ENCODE measurements at regions not wholly inside any gene's neighbourhood (a gene's known extent, or its start where the extent isn't known, plus 50 kb on each side); places are given as distances from the start of the nearest gene placed in this dataset.

DNA sequence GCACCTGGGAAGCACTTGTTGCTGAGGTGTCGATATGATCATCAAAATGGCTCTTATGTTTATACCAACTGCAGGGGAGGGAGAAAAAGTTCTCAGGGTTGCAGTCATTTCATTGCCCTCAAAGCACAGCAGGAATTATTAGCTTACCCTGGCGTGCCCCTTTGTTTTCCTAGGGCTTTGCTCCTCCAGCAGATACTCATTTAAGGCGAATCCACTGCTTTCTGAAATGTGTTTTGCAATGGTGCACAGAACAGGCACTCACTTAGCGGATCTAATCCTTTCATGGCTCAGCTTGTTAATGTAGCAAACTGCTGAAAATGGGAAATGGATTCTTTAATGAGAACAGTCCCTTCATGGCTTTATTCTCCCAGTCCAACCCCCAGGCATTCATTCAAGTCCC, 76.7 kb downstream of the NKX2-1 start:
- Histone ChIP-seq H2AFZ (ENCODE audit: control insufficient read depth, low read length) (no peak overlapping the region), H3K36me3 (ENCODE audit: control insufficient read depth in 2 of 2, extremely low read depth in 1 of 2, insufficient read depth in 2 of 2, low read length in 2 of 2) (no peaks in the 10 kb centered on the region), H3K4me3 (ENCODE audit: control insufficient read depth in 2 of 3, extremely low read depth in 1 of 3, insufficient read depth in 2 of 3, low read depth in 1 of 3, low read length in 3 of 3) (no peak overlapping the region), H3K4me1 (ENCODE audit: control insufficient read depth, extremely low read depth, insufficient read depth, low read length) (no peaks in the 10 kb centered on the region), H3K4me2 (ENCODE audit: control insufficient read depth, extremely low read depth, insufficient read depth, low read depth, low read length) (no peak overlapping the region), H3K79me2 (ENCODE audit: control insufficient read depth, insufficient read depth, low read length) (no peaks in the 10 kb centered on the region), H3K27me3 (ENCODE audit: control insufficient read depth, extremely low read depth, insufficient read depth, low read length) (peaks cover 5% of the 10 kb centered on the region), H3K9me1 (ENCODE audit: control insufficient read depth, extremely low read depth, insufficient read depth, low read length) (no peaks in the 10 kb centered on the region), H4K20me1 (ENCODE audit: control insufficient read depth, extremely low read depth, insufficient read depth, low read length) (no peaks in the 10 kb centered on the region), H3K9ac (ENCODE audit: control insufficient read depth, extremely low read depth, insufficient read depth, low read length) (no peak overlapping the region), H3K9me3 (ENCODE audit: control insufficient read depth, low read depth, low read length) (no peaks in the 10 kb centered on the region), H3K27ac (ENCODE audit: control insufficient read depth, insufficient read depth, low read length) (no peak overlapping the region)
- FAIRE-seq (no peak), DNase-seq (ENCODE audit: low read depth, low spot score) (no peak)
- dilution Hi-C loops (cut with MboI; ENCODE audit: extremely low pct_ligation_motif_present, low sequenced_read_pairs), result no loop called here
- TF ChIP-seq EZH2 (IDR thresholded peaks at IDR 0.05; ENCODE audit: low read length), result no peak
- TF ChIP-seq, protein P1, sequence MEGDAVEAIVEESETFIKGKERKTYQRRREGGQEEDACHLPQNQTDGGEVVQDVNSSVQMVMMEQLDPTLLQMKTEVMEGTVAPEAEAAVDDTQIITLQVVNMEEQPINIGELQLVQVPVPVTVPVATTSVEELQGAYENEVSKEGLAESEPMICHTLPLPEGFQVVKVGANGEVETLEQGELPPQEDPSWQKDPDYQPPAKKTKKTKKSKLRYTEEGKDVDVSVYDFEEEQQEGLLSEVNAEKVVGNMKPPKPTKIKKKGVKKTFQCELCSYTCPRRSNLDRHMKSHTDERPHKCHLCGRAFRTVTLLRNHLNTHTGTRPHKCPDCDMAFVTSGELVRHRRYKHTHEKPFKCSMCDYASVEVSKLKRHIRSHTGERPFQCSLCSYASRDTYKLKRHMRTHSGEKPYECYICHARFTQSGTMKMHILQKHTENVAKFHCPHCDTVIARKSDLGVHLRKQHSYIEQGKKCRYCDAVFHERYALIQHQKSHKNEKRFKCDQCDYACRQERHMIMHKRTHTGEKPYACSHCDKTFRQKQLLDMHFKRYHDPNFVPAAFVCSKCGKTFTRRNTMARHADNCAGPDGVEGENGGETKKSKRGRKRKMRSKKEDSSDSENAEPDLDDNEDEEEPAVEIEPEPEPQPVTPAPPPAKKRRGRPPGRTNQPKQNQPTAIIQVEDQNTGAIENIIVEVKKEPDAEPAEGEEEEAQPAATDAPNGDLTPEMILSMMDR (optimal IDR thresholded peaks at IDR 0.05 in 1 of 3, IDR thresholded peaks at IDR 0.05 in 1 of 3, conservative IDR thresholded peaks at IDR 0.05 in 1 of 3; ENCODE audit: extremely low read depth in 1 of 3, insufficient read depth in 2 of 3, low read length in 3 of 3), result no peak

DNA sequence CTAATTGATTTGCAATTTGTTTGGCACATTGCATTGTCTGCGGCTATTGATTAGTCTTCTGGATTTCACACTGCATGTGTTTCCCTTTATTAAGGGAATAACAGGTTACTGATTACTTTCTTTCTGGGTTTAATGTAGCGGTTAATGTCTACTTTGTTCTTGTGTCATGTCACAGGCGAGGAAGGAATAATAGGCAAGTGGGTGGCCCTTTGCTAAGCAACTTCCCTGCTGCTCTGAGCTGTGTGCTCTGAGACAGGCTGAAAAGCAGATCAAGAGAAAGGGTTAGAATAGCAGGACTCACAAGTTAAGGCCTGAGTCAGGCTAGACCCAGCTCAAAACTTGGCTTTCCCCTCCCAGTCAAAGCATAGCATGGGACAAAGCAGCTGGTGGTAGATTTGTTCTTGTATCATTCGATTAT, 77.2 kb downstream of the NKX2-1 start:
- no peak for FAIRE-seq
- H2AFZ ChIP-seq (ENCODE audit: control insufficient read depth, low read length), result no peak overlapping the region
- H3K9me3 ChIP-seq (ENCODE audit: control insufficient read depth, low read depth, low read length), result no peaks in the 10 kb centered on the region
- DNase-seq (ENCODE audit: low read depth, low spot score), result no peak
- no peaks in the 10 kb centered on the region for H3K79me2 ChIP-seq (ENCODE audit: control insufficient read depth, insufficient read depth, low read length)
- TF ChIP-seq, protein P1 (optimal IDR thresholded peaks at IDR 0.05 in 1 of 3, IDR thresholded peaks at IDR 0.05 in 1 of 3, conservative IDR thresholded peaks at IDR 0.05 in 1 of 3; ENCODE audit: extremely low read depth in 1 of 3, insufficient read depth in 2 of 3, low read length in 3 of 3), result no peak
- no peak for TF ChIP-seq EZH2 (IDR thresholded peaks at IDR 0.05; ENCODE audit: low read length)
- no peaks in the 10 kb centered on the region for H3K9me1 ChIP-seq (ENCODE audit: control insufficient read depth, extremely low read depth, insufficient read depth, low read length)
- H3K4me3 ChIP-seq (ENCODE audit: control insufficient read depth in 2 of 3, extremely low read depth in 1 of 3, insufficient read depth in 2 of 3, low read depth in 1 of 3, low read length in 3 of 3), result no peak overlapping the region
- H4K20me1 ChIP-seq (ENCODE audit: control insufficient read depth, extremely low read depth, insufficient read depth, low read length), result no peaks in the 10 kb centered on the region
- no peaks in the 10 kb centered on the region for H3K4me1 ChIP-seq (ENCODE audit: control insufficient read depth, extremely low read depth, insufficient read depth, low read length)
- peaks cover 5% of the 10 kb centered on the region for H3K27me3 ChIP-seq (ENCODE audit: control insufficient read depth, extremely low read depth, insufficient read depth, low read length)
- dilution Hi-C loops (cut with MboI; ENCODE audit: extremely low pct_ligation_motif_present, low sequenced_read_pairs), result no loop called here
- no peak overlapping the region for H3K27ac ChIP-seq (ENCODE audit: control insufficient read depth, insufficient read depth, low read length)
- no peak overlapping the region for H3K4me2 ChIP-seq (ENCODE audit: control insufficient read depth, extremely low read depth, insufficient read depth, low read depth, low read length)
- H3K36me3 ChIP-seq (ENCODE audit: control insufficient read depth in 2 of 2, extremely low read depth in 1 of 2, insufficient read depth in 2 of 2, low read length in 2 of 2), result no peaks in the 10 kb centered on the region
- no peak overlapping the region for H3K9ac ChIP-seq (ENCODE audit: control insufficient read depth, extremely low read depth, insufficient read depth, low read length)

All from keratinocyte (primary cell).